ENCODE measurements at regions not wholly inside any gene's neighbourhood (a gene's known extent, or its start where the extent isn't known, plus 50 kb on each side); places are given as distances from the start of the nearest gene placed in this dataset.
"Not testable (repeated sequence)": the region's sequence is repeated elsewhere in the genome, so short reads cannot be mapped to it uniquely, and the experiment has no call there.

DNA sequence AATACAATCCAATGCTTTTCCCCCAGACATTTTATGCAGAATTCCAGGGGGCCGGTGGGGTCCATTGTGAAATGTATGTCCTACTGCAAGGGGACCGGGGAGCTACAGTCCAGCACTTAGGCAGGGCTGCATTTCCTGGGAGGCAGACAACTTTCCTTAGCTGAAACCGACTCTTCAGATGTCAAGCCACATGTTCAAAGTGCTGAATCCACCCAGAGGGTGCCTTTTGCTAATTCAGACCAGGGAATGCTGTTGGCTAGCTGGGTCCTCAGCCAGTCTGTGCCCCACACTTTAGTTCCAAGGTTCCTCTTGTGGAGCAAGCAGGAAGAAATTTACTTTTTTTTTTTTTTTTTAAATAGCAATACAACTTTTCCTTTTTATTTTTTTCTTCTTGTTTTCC is 219.5 kb upstream of the LRTM1 start:
- DNase-seq, result no peak

DNA sequence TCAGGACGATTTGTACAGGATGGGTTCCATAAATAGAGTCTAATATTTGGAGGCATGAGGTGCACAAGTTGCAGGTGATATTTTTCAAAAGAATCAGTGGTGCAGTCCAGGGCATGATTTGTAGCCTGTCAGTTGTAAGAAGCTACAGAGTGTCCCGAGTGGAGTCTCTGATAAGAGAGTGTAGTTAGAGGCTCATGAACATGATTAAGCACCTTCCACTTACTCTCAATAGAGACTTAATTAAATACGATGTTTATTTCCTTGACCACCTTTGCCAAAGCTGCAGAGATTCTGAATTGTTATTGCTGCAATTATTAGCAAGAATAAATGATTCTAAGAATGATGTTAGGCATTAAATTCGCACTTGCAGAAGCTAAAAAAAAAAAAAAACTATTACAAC is 218.4 kb upstream of the LRTM1 start:
- DNase-seq, result no peak

DNA sequence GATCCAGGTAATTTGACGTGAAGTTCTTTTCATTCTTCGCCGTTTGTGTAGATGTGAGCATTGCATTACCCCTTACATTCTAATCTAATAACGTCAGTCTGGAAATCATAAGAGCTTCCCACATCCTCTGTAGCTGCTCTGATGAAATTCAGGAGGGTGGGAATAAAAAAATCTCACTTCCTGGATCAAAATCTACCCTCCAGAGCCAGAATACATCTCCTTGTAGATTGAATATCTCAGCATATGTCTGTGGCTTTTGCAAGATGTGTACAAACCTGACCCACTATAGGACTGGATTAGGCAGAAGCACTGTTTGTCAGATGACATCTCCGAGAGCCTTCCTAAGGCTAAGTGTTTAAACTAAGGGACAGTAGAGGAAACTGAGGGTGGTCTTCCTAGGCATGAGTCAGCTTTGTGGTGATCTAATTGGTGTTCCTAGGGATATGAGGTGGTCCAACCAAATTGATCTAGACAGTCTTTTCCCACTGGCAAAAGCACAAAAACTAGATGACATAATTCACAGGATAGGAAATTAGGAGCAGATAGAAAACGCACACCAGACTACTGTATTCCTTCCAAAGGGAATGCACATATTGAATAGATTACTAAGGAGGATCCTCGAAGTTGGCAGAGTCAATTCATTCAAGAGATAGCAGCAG is 216.3 kb upstream of the LRTM1 start:
- DNase-seq, result no peak

DNA sequence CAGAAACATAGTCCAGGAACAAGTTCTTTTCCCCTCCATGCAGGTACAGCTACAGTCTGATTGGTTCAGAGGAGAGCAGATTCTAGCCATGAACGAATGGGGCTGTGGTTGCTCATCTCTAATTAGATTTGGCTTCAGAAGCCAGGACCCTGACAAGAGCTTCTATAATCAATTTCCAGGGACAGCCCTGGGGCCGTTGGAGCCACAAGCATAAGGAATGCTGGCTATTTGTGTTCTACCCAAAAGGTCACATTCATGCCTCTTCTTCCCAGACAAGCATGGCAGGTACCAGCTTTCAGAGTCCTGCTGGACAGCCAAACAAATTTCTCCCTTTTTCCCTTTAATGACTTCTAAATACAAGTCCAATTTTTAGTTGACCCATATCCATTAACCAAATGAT is 215.5 kb upstream of the LRTM1 start:
- no peak for DNase-seq

- DNase-seq, result not testable (repeated sequence)
Observed at GRCh38 chr3:55136291-55136690, 208.4 kb upstream of the LRTM1 start.

- DNase-seq, result no peak
Observed at GRCh38 chr3:55128225-55128823, 200.5 kb upstream of the LRTM1 start.

- DNase-seq, result no peak
Observed at GRCh38 chr3:55127565-55127964, 199.7 kb upstream of the LRTM1 start.

DNA sequence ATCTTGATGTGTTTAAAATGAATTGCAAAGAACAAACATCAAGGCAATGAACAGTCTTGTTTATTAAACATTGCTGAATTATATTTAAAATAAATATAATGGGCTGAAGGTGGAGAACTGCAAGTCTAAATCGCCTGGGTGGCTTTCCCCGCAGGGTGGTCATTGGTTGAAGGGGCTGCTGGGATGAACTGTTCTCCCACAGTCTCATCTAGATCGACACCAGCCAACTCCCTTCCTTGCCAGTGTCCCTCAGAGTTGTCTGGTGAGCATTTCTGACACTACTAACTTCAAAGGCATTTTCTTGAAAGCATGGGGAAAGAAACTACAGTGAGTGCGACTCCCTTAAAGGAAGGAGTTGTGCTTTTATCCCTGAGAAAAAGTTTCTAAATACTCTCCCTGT is 196.5 kb upstream of the LRTM1 start:
- no peak for DNase-seq
